ENCODE measurements at regions not wholly inside any gene's neighbourhood (a gene's known extent, or its start where the extent isn't known, plus 50 kb on each side); places are given as distances from the start of the nearest gene placed in this dataset.
"Not testable (repeated sequence)": the region's sequence is repeated elsewhere in the genome, so short reads cannot be mapped to it uniquely, and the experiment has no call there.

DNA sequence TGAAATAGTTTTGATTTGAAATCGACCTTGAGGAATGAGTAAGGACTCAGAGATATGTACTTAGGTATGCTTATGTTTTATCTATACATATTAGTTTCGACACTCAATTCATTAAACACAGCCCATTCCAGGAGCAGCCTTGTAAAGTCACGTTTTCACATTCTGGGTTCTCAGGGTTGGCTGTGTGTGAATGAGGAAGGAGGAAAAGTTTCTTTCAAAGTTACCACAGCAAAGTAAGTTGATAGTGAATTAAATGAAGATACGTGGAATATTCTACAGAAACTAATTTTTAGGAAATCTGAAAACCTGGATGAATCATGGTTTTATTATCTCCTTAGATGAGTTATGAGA lies 133.5 kb downstream of the C3orf38 start:
- intact Hi-C loops (cut with micrococcal nuclease), result no loop called here

DNA sequence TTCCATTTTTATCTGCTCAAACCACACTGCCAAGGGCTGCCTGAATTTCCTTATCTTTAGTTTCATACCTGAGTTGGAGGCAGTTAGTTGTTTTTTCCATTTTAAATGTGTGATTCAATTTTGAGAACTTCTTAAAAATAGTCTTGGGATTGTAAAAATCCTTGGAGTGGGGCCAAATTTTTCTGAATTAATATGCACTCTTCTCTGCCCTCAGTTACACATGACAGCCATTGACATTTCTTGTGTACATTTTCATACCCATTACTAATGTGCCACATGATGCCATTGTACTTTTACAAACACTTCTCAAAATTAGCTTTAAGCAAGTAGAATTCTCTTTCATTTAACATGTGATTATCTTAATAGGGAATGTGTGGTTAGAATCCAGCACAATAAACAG lies 141.7 kb downstream of the C3orf38 start:
- intact Hi-C loops (cut with micrococcal nuclease), result no loop called here

- intact Hi-C loops (cut with micrococcal nuclease), result no loop called here
These were observed 148.4 kb downstream of the C3orf38 start for GRCh38 chr3:88298189-88298588.

DNA sequence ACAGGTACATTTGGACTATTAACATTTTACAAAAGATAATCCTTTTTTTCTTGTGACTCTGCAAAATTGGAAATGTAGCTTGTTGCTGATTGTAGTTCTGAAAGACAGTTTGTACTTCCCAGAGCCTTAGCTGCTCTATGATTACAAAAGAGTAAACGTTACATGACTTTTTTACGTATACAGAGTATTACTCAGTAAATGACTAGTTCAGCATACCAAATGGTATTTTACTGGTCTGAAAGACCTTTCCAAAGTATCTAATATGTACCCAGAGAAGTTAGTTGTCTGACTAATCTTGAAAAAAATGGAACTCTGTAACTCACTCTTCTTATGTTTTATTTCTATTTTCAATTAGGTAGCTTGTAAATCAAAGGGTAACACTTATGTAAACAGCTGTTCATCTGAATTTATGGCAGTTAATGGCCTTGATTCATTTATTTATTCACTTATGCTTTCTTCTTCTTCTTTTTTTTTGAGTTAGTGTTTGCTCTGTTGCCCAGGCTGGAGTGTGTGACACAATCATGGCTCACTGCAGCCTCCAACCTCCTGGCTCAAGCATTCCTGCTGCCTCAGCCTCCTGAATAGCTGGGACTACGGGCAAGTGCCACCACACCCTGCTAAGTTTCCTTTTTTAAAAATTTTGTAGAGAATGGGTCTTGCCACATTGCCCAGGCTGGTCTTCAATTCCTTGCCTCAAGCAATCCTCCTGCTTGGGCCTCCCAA lies 151.7 kb downstream of the C3orf38 start:
- intact Hi-C loops (cut with micrococcal nuclease), result no loop called here

- intact Hi-C loops (cut with micrococcal nuclease), result no loop called here
These were observed 152.2 kb downstream of the C3orf38 start for GRCh38 chr3:88301996-88302393.

DNA sequence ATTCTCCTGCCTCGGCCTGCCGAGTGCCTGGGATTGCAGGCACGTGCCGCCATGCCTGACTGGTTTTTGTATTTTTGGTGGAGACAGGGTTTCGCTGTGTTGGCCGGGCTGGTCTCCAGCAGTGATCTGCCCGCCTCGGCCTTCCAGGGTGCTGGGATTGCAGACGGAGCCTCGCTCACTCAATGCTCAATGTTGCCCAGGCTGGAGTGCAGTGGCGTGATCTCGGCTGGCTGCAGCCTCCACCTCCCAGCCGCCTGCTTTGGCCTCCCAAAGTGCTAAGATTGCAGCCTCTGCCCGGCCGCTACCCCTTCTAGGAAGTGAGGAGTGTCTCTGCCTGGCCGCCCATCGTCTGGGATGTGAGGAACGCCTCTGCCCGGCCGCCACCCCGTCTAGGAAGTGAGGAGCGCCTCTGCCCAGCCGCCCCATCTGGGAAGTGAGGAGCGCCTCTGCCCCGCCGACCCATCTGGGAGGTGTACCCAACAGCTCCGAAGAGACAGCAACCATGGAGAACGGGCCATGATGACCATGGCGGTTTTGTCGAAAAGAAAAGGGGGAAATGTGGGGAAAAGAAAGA lies 153.7 kb downstream of the C3orf38 start:
- intact Hi-C loops (cut with micrococcal nuclease), result not testable (repeated sequence)

GRCh38 chr3:88307666-88308065 lies 157.9 kb downstream of the C3orf38 start:
- intact Hi-C loops (cut with micrococcal nuclease), result no loop called here

DNA sequence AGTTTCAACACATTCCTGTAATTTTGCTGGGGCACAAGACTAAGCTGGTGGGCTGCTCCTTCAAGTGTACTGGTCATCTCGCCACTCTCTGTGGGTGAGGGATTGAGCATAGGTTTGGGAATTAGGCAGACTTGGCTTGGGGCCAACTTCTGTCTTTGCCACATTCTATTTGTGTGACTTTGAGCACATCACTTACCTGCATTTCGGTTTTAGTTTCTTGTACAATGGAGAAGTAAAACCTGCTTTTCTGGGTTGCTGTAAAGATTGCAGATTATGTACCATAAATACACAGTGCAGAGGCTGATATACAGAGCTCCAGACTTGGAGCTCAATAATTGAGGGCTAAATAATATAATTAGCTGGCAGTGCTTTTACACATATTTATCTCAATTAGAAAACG lies 162.1 kb downstream of the C3orf38 start:
- intact Hi-C loops (cut with micrococcal nuclease), result no loop called here

- intact Hi-C loops (cut with micrococcal nuclease), result no loop called here
These were observed 162.5 kb downstream of the C3orf38 start for GRCh38 chr3:88312256-88312655.

GRCh38 chr3:88318067-88318466 lies 168.3 kb downstream of the C3orf38 start:
- intact Hi-C loops (cut with micrococcal nuclease), result no loop called here

DNA sequence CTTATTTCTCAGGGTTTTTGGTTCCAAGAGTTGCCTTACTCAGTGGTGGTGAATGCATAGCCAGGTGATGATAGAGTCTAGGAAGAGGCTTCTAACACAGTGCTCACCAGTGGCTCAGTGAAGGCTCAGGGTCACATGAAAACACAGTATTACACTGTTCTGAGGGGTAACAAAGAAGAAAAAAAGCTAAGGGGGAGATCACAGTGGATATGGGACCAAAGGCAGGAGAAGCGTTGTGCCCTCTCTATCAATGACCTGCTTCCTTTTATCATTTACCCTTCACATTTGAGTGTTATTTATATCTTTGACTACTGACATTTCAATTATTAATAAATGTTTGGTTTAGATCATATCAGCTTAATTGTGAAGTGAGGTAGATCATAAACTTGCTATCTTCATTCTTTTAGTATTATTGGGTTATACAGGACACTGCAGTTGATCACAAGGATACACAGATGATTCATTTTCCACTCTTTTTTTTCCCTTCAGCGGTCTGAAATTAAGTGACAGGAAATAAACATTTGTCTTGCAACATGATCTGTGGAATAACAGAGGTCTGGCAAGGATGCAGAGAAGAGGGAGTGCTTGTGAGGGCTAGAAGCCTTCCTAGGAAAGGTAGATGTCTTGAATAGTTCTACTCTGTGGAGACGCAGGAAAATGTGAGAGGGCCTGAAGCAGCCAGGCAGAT lies 171.7 kb downstream of the C3orf38 start:
- intact Hi-C loops (cut with micrococcal nuclease), result no loop called here

GRCh38 chr3:88324788-88325187 lies 175.0 kb downstream of the C3orf38 start:
- intact Hi-C loops (cut with micrococcal nuclease), result no loop called here

- intact Hi-C loops (cut with micrococcal nuclease), result no loop called here
These were observed 184.6 kb downstream of the C3orf38 start for GRCh38 chr3:88334187-88334868.

DNA sequence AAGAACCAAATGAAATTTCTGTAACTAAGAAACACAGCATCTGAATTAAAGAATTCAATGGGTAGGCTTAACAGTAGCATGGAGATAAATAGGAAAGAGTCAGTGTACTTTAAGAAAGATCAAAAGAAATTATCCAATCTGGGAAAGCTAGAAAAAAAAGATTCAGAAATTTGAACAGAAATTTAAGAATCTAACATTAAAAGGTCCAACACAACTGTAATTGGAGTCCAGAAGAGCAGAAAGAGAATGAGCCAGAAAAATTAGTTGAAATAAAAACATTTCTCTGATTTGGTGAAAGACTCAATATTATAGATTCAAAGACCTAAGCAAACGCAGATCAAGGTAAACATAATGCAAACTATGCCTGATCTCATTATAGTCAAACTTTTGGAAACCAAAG lies 187.1 kb downstream of the C3orf38 start:
- intact Hi-C loops (cut with micrococcal nuclease), result no loop called here

- intact Hi-C loops (cut with micrococcal nuclease), result no loop called here
These were observed 193.5 kb downstream of the C3orf38 start for GRCh38 chr3:88343264-88343663.

DNA sequence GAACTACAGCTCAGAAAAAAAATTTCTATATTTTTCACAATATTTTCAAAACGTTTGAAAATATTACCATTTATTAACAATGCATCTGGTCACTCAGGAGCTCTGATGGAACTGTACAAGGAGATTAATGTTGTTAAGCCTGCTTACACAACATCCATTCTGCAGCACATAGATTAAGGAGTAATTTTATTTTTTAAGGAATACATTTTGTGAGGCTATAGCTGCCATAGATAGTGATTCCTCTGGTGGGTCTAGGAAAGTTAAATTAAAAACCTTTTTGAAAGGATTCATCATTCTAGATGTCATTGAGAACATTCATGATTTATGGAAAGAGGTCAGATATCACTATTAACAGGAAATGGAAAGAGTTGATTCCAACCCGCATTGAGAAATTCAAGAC lies 196.9 kb downstream of the C3orf38 start:
- intact Hi-C loops (cut with micrococcal nuclease), result no loop called here

DNA sequence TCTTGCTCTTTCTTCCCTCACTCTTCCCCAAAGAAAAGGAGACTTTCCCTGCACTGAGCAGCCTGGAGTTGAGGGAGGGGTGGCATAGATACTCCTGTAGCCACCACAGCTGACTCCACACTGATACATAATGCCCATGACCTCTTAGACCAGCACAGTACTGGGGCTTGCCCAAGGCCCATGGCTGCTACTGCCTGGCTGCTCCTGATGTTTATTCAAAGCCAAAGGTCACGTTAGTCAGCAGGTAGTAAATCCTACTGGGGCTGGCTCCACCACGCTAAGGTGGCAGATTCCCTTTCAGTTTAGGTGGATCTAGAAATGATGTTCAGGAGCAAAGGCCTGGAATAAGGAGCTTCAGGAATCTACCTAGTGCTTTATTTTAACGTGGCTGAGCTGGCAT lies 212.7 kb downstream of the C3orf38 start:
- intact Hi-C loops (cut with micrococcal nuclease), result no loop called here

DNA sequence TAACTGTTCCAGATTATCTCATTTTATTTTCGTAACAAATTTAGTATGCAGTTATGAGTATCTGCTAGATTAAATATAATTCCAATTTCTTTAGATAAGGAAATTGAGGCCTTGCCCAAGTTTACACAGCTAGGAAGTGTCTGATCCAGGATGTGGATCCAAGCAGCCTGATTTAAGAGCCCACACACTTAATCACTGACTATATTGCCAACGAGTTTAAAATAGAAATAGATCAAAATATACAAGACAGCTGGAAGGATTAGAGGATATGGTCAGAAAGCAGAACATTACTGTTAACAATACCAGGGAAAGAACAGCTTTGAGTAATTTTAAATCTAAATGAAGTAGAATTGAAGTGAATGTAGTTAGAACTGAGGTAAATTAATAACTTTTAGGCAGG lies 215.2 kb downstream of the C3orf38 start:
- intact Hi-C loops (cut with micrococcal nuclease), result no loop called here

DNA sequence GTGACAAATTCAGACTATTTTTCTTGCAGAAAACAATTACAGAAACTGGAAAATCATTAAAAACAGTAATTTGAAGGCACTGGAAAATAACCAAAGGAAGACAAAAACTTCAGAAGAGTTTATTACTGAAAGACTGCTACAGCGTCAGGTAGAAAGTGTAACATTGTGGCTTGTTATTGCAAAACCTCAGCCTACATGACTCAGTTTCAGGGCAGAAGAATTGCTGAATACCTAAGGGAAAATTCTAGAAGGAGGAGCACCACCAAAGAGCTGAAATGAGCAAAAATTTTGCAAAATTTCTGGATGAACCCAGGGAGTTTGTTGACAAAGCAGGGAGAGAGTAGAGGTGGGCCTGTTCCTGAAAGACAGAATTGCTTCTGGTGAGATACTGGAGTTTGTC lies 219.6 kb downstream of the C3orf38 start:
- intact Hi-C loops (cut with micrococcal nuclease), result no loop called here

DNA sequence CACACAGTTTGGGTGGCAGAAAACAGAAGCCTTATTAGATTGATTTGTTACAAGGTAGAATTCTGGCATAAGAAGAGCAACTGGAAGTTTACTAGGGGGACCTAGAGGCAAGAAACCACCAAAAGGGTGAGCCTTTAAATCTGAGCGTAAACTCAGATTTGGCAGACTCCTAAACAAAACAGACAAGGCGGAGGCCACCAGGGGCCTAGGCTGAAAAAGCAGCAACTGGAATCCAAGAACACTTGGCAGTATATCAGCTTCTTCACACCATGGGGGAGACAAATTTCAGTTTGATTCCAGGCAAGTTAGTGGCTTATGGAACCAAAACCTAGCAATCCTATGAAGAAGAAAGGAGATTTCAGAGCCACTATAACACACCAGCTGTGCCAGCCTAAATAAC lies 220.0 kb downstream of the C3orf38 start:
- intact Hi-C loops (cut with micrococcal nuclease), result no loop called here

- intact Hi-C loops (cut with micrococcal nuclease), result no loop called here
These were observed 235.3 kb downstream of the C3orf38 start for GRCh38 chr3:88385090-88385489.

DNA sequence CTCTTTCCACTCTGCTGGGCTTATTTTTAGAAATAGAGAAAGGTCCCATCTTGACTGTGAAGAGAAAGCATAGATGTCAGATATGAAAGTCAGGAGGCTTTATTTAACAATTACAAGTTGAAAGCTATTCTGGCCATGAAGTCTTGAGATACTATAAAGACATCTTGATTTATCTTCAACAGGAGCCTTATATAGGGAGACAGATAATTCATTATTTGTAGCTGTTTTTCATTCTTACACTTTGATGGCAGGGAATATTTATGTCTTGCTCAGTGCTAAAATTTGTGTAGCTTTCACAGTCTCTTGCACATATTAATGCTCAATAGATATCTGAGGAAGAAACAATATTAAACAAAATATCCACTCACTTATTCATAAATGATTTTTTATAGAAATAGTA lies 248.8 kb downstream of the C3orf38 start:
- intact Hi-C loops (cut with micrococcal nuclease), result no loop called here

All from T-helper 2 cell treated with Interferon-gamma antibody and Interleukin-4, amounts not matched to agents 100 ng/mL and 5 ng/mL, for 36 hours (primary cell).